Uterus (tissue), 3 donors: ENCODE measurements at regions not wholly inside any gene's neighbourhood (a gene's known extent, or its start where the extent isn't known, plus 50 kb on each side); places are given as distances from the start of the nearest gene placed in this dataset.

Experiments
- DNase-seq, 2 donors: peaks; one replicate each; pipeline ENCODE4 v3.0.0-alpha.2; 2019 to 2020
- H3K27ac ChIP-seq, 2 donors: fragments of 200-600 bp; sonication (generic); 1 replicate in 1 of 2; 2 replicates in 1 of 2; pipeline ENCODE4 v1.5.1; 2016 to 2018
- H3K27me3 ChIP-seq, 2 donors: fragments of 200-600 bp; sonication (generic); one replicate each; pipeline ENCODE4 v1.5.1; 2018 to 2019; ENCODE audit warnings: control low read depth in 1 of 2
- H3K36me3 ChIP-seq, 2 donors: fragments of 200-600 bp; sonication (generic); one replicate each; pipeline ENCODE4 v1.5.1; 2019; ENCODE audit warnings: control low read depth in 1 of 2
- H3K4me1 ChIP-seq, 2 donors: fragments of 200-600 bp; sonication (generic); one replicate each; pipeline ENCODE4 v1.5.1; 2018 to 2019; ENCODE audit warnings: control low read depth in 1 of 2
- H3K4me3 ChIP-seq, 2 donors: fragments of 200-600 bp; sonication (generic); 1 replicate in 1 of 2; 2 replicates in 1 of 2; pipeline ENCODE4 v1.5.1; 2018 to 2019; ENCODE audit warnings: mild to moderate bottlenecking in 1 of 2
- H3K9me3 ChIP-seq, 2 donors: fragments of 200-600 bp; sonication (generic); one replicate each; pipeline ENCODE4 v1.5.1; 2019; ENCODE audit warnings: control low read depth in 1 of 2
- POLR2A ChIP-seq, 2 donors: fragments of 450-650 bp; IDR thresholded peaks; one replicate each; pipeline ENCODE4 v1.6.1; 2016; ENCODE audit warnings: antibody characterized with exemption in 2 of 2, mild to moderate bottlenecking in 1 of 2, moderate library complexity in 1 of 2
- intact Hi-C: fragments of 100-400 bp; cut with DNase I; formaldehyde crosslinking; loops from one replicate; pipeline ENCODE4 v1.15.1; 2023; ENCODE audit warnings: low total_unique reads
- TF ChIP-seq, protein P1 (sequence below), 4 experiments: fragments of 200-600 bp in 2 of 4; fragments of 450-650 bp in 2 of 4; sonication (generic) in 2 of 4; IDR thresholded peaks; one replicate each; pipeline ENCODE4 v1.5.1; 2016 to 2019; ENCODE audit warnings: antibody characterized with exemption in 4 of 4, mild to moderate bottlenecking in 2 of 4, moderate library complexity in 1 of 4
- donor health status: DM: yes; HTN: yes; CAD: no.

DNA sequence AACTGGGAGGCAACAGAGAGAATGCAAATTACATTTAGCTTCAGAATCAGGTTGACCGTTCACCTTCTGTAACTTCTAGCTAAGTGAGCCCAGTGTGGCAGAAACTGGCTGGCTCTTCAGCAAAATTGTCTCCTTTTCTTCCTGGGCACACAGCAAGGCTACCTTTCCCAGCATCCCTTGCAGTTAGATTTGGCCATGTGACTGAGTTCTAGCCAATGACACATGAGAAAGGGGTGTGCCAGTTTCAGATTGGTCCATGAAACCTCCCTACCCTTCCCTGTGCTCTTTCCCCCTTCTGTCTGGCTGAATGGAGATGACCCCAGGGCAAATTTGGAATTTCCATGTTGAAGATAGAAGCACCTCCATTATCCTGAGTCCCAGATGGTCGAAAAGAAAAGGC is 72.5 kb upstream of the SMIM23 start:
- H3K9me3 ChIP-seq = no peaks in the 10 kb centered on the region
- TF ChIP-seq, protein P1, sequence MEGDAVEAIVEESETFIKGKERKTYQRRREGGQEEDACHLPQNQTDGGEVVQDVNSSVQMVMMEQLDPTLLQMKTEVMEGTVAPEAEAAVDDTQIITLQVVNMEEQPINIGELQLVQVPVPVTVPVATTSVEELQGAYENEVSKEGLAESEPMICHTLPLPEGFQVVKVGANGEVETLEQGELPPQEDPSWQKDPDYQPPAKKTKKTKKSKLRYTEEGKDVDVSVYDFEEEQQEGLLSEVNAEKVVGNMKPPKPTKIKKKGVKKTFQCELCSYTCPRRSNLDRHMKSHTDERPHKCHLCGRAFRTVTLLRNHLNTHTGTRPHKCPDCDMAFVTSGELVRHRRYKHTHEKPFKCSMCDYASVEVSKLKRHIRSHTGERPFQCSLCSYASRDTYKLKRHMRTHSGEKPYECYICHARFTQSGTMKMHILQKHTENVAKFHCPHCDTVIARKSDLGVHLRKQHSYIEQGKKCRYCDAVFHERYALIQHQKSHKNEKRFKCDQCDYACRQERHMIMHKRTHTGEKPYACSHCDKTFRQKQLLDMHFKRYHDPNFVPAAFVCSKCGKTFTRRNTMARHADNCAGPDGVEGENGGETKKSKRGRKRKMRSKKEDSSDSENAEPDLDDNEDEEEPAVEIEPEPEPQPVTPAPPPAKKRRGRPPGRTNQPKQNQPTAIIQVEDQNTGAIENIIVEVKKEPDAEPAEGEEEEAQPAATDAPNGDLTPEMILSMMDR (IDR thresholded peaks at IDR 0.05) = no peak
- no peak for TF ChIP-seq POLR2A (IDR thresholded peaks at IDR 0.05)
- H3K4me1 ChIP-seq = no peaks in the 10 kb centered on the region
- H3K27me3 ChIP-seq = no peaks in the 10 kb centered on the region
- no peak overlapping the region for H3K4me3 ChIP-seq
- intact Hi-C loops = no loop called here
- DNase-seq = no peak
- H3K27ac ChIP-seq = no peak overlapping the region
- H3K36me3 ChIP-seq = no peaks in the 10 kb centered on the region

DNA sequence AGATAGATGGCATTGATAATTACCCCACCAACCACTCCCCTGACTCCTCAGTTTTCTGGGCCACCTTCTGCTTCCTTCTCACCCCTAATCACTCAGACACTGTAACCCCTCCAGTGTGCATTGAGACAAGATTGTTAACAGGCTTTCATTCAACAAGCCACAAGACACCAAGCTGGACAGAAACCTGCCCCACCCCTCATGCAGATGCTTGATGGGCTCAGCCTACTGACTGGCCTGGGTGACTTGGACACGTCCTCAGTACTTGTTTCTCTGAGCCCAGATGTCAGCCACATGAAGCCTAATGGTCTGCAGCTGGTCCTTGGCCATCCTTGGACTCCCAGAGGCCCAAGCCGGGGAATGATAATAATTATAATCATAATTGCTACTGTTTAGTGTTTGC is 71.4 kb upstream of the SMIM23 start:
- Histone ChIP-seq H3K27me3 (no peaks in the 10 kb centered on the region), H3K27ac (no peak overlapping the region), H3K4me1 (no peaks in the 10 kb centered on the region), H3K36me3 (no peaks in the 10 kb centered on the region), H3K4me3 (no peak overlapping the region), H3K9me3 (no peaks in the 10 kb centered on the region)
- intact Hi-C loops = no loop called here
- no peak for TF ChIP-seq POLR2A (IDR thresholded peaks at IDR 0.05)
- TF ChIP-seq, protein P1 (IDR thresholded peaks at IDR 0.05) = no peak
- DNase-seq = no peak

DNA sequence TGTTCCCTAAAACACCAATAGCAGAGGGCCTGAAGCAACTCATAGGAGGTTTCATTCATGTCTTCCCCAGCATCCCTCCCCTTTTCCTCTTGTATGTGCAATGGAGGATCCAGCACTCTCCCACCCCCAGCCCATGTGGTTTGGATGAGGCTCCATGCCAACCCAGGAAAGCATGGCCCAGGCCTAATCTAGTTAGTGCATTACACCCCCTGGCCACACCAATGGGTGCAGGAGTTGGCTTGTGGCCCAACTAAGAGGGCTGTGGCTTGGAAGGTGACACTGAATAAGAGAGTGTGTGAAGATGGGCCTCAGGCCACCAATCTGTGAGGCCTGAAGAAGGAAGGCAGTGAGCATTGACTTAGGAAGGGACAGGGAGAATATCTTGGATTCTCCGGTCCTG is 70.8 kb upstream of the SMIM23 start:
- no peaks in the 10 kb centered on the region for H3K36me3 ChIP-seq
- DNase-seq = no peak
- H3K9me3 ChIP-seq = no peaks in the 10 kb centered on the region
- H3K4me1 ChIP-seq = no peaks in the 10 kb centered on the region
- no peak overlapping the region for H3K4me3 ChIP-seq
- TF ChIP-seq, protein P1 (IDR thresholded peaks at IDR 0.05) = no peak
- no peak for TF ChIP-seq POLR2A (IDR thresholded peaks at IDR 0.05)
- H3K27ac ChIP-seq = no peak overlapping the region
- intact Hi-C loops = no loop called here
- H3K27me3 ChIP-seq = no peaks in the 10 kb centered on the region

DNA sequence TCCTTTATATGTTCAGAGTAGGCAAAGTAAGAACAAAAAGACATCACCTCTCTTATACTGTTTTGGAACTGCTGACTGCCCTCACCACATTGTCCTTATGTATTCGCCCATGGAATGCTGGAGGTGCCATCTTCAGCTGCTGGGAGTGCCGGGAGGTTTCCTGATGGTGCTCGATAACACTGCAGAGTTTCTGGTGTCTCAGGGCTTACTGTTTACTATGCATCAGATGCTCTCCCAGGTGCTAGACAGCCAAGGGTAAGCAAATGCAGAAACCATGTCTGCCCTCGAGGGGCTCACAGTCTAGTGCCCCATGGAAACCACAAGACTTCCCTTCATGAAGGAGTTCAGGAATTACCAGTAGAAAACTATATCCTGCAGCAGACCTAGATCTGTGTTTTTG is 70.1 kb upstream of the SMIM23 start:
- Histone ChIP-seq H3K9me3 (no peaks in the 10 kb centered on the region), H3K4me3 (no peak overlapping the region), H3K27ac (no peak overlapping the region), H3K27me3 (no peaks in the 10 kb centered on the region), H3K4me1 (no peaks in the 10 kb centered on the region), H3K36me3 (no peaks in the 10 kb centered on the region)
- DNase-seq = no peak
- intact Hi-C loops = no loop called here
- TF ChIP-seq POLR2A (IDR thresholded peaks at IDR 0.05) = no peak
- TF ChIP-seq, protein P1 (IDR thresholded peaks at IDR 0.05) = no peak

GRCh38 chr5:171720086-171720485 is 65.5 kb upstream of the SMIM23 start:
- no peaks in the 10 kb centered on the region for H3K4me1 ChIP-seq
- H3K36me3 ChIP-seq = no peaks in the 10 kb centered on the region
- TF ChIP-seq, protein P1 (IDR thresholded peaks at IDR 0.05) = no peak
- no peak for TF ChIP-seq POLR2A (IDR thresholded peaks at IDR 0.05)
- no peaks in the 10 kb centered on the region for H3K27me3 ChIP-seq
- no peak overlapping the region for H3K27ac ChIP-seq
- no peaks in the 10 kb centered on the region for H3K9me3 ChIP-seq
- H3K4me3 ChIP-seq = no peak overlapping the region
- intact Hi-C loops = no loop called here
- no peak for DNase-seq
